HG03135 (cell line): ENCODE measurements at regions not wholly inside any gene's neighbourhood (a gene's known extent, or its start where the extent isn't known, plus 50 kb on each side); places are given as distances from the start of the nearest gene placed in this dataset.

Experiments used
- ATAC-seq: cut with Tn5 transposase; IDR thresholded peaks from one replicate; pipeline ENCODE4 v1.9.1; 2021; ENCODE audit warnings: mild to moderate bottlenecking, moderate library complexity; ENCODE audit not compliant: unreplicated experiment

- ATAC-seq = no peak
Observed at GRCh38 chr4:156191044-156191781, 237.5 kb upstream of the CTSO start.

- no peak for ATAC-seq
Observed at GRCh38 chr4:156190615-156191014, 236.9 kb upstream of the CTSO start.

- ATAC-seq = no peak
Observed at GRCh38 chr4:156188596-156188995, 234.9 kb upstream of the CTSO start.

GRCh38 chr4:156186111-156186510, 232.4 kb upstream of the CTSO start:
- ATAC-seq = no peak

GRCh38 chr4:156185514-156186055, 231.9 kb upstream of the CTSO start:
- no peak for ATAC-seq

GRCh38 chr4:156182269-156182668, 228.6 kb upstream of the CTSO start:
- ATAC-seq = no peak

GRCh38 chr4:156177941-156178340, 224.3 kb upstream of the CTSO start:
- ATAC-seq = no peak

- no peak for ATAC-seq
Observed at GRCh38 chr4:156176896-156177295, 223.2 kb upstream of the CTSO start.

- ATAC-seq = no peak
Observed at GRCh38 chr4:156173937-156174336, 220.3 kb upstream of the CTSO start.

GRCh38 chr4:156173486-156173885, 219.8 kb upstream of the CTSO start:
- no peak for ATAC-seq

GRCh38 chr4:156169861-156170260, 216.2 kb upstream of the CTSO start:
- no peak for ATAC-seq

GRCh38 chr4:156169011-156169410, 215.3 kb upstream of the CTSO start:
- no peak for ATAC-seq

GRCh38 chr4:156168288-156168687, 214.6 kb upstream of the CTSO start:
- ATAC-seq = no peak

GRCh38 chr4:156158747-156159146, 205.1 kb upstream of the CTSO start:
- ATAC-seq = no peak

GRCh38 chr4:156154978-156155377, 201.3 kb upstream of the CTSO start:
- no peak for ATAC-seq

- no peak for ATAC-seq
Observed at GRCh38 chr4:156146571-156146970, 192.9 kb upstream of the CTSO start.

- ATAC-seq = no peak
Observed at GRCh38 chr4:156144961-156145360, 191.3 kb upstream of the CTSO start.

- ATAC-seq = no peak
Observed at GRCh38 chr4:156138781-156139280, 185.2 kb upstream of the CTSO start.

GRCh38 chr4:156137679-156138473, 184.2 kb upstream of the CTSO start:
- no peak for ATAC-seq

GRCh38 chr4:156132196-156132595, 178.5 kb upstream of the CTSO start:
- no peak for ATAC-seq

- ATAC-seq = no peak
Observed at GRCh38 chr4:156128616-156129015, 174.9 kb upstream of the CTSO start.
